NB4 (cell line): ENCODE measurements at regions not wholly inside any gene's neighbourhood (a gene's known extent, or its start where the extent isn't known, plus 50 kb on each side); places are given as distances from the start of the nearest gene placed in this dataset.

ENCODE experiments used
- DNase-seq: peaks from one replicate; pipeline ENCODE4 v3.0.0; 2010; ENCODE audit warnings: low read depth
- H3K4me3 ChIP-seq: one replicate; pipeline ENCODE4 v1.5.1; 2011; ENCODE audit warnings: mild to moderate bottlenecking, low read depth, low read length, moderate library complexity
- MYC ChIP-seq: IDR thresholded peaks from 2 replicates; pipeline ENCODE4 v1.6.1; 2011; ENCODE audit warnings: low read depth, low read length
- POLR2A ChIP-seq: IDR thresholded peaks from 2 replicates; pipeline ENCODE4 v1.6.1; 2011; ENCODE audit warnings: mild to moderate bottlenecking; ENCODE audit not compliant: insufficient read length; ENCODE audit errors: extremely low read depth
- TF ChIP-seq, protein P1 (sequence below): IDR thresholded peaks from 2 replicates; pipeline ENCODE4 v1.6.1; 2011; ENCODE audit warnings: low read depth, low read length
- TF ChIP-seq, protein P2 (sequence below): IDR thresholded peaks from one replicate; pipeline ENCODE4 v1.5.1; 2012; ENCODE audit warnings: low read depth, low read length

DNA sequence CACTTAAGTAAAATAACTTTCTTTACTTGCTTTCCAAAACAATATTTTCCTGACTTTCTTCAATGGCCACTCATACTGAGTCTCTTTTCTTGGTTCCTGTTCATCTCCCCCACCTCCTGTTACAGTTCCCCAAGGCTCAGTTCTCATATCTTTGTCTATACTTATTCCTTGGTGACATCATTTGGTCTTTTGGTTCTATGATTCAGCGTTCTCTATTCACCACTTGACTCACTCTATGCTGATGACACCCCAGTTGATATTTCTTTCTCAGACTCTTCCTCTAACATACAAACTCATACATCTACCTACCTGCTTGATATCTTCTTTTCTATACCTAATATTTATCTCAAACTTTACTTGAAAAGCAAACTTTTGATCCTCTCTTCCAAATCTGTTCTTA lies 85.0 kb upstream of the P3H2 start:
- DNase-seq = peak; percentile 11
- no peak for TF ChIP-seq POLR2A
- TF ChIP-seq, protein P1, sequence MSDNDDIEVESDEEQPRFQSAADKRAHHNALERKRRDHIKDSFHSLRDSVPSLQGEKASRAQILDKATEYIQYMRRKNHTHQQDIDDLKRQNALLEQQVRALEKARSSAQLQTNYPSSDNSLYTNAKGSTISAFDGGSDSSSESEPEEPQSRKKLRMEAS = no peak
- no peak for TF ChIP-seq MYC
- TF ChIP-seq, protein P2, sequence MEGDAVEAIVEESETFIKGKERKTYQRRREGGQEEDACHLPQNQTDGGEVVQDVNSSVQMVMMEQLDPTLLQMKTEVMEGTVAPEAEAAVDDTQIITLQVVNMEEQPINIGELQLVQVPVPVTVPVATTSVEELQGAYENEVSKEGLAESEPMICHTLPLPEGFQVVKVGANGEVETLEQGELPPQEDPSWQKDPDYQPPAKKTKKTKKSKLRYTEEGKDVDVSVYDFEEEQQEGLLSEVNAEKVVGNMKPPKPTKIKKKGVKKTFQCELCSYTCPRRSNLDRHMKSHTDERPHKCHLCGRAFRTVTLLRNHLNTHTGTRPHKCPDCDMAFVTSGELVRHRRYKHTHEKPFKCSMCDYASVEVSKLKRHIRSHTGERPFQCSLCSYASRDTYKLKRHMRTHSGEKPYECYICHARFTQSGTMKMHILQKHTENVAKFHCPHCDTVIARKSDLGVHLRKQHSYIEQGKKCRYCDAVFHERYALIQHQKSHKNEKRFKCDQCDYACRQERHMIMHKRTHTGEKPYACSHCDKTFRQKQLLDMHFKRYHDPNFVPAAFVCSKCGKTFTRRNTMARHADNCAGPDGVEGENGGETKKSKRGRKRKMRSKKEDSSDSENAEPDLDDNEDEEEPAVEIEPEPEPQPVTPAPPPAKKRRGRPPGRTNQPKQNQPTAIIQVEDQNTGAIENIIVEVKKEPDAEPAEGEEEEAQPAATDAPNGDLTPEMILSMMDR = no peak

DNA sequence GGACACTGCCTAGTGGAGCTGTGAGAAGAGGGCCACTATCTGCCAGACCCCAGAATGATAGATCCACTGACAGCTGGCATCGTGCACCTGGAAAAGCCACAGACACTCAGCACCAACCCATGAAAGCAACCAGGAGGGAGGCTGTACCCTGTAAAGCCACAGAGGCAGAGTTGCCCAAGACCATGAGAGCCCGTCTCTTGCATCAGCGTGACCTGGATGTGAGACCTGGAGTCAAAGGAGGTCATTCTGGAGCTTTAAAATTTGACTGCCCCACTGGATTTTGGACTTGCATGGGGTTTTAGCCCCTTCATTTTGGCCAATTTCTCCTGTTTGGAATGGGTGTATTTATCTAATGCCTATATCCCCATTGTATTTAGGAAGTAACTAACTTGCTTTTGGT lies 83.5 kb upstream of the P3H2 start:
- DNase-seq = no peak
- no peak overlapping the region for H3K4me3 ChIP-seq
- TF ChIP-seq MYC = no peak
- TF ChIP-seq, protein P2 = no peak
- no peak for TF ChIP-seq POLR2A
- TF ChIP-seq, protein P1 = no peak

More for the DNA sequence above, 85.0 kb upstream of the P3H2 start:
- H3K4me3 ChIP-seq = no peak overlapping the region

DNA sequence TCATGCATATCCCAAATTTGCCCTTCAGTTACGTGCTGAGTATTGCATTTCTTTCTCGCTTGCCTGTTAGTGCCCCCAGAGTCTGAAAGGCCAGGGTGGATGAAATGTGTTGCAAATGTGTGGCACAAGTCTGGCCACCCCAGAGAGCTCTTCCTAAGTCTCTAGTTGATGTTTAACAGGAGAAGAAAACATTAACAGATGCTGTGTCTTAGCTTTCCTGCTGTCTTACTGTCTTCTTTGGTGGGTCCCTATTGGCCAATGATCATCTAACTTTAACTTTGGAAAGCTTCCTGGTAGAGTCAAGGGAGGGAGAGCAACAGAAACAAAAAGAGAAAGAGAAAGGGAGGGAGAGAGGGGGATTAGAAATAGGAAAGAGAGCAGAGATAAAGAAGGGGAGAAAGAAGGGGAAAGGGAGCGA lies 76.7 kb upstream of the P3H2 start:
- no peak for DNase-seq
- TF ChIP-seq, protein P1 = no peak
- TF ChIP-seq MYC (no peak), POLR2A (no peak)
- TF ChIP-seq, protein P2 = no peak

DNA sequence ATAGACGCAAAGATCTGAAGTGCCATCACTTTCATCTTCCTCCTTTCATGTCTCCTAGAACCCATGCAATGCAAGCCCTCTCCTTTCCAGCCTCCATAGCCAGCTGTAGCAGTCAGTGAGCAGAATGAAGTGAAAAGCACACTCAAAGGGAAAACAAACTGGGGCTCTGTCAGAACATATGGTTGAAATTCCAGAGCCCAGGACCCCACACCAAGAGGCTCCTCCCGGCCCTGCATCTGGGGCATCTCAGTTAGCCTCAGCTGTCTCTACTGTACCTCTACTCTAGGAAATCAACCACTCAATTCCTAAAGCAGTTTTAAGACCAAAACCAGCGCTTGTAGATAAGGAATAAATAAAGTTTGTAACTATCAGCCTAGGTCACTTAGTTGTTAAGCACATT lies 73.8 kb upstream of the P3H2 start:
- no peak for DNase-seq
- H3K4me3 ChIP-seq = no peak overlapping the region
- TF ChIP-seq, protein P1 = no peak
- TF ChIP-seq MYC = no peak
- TF ChIP-seq, protein P2 = no peak
- no peak for TF ChIP-seq POLR2A

More for the DNA sequence above, 76.7 kb upstream of the P3H2 start:
- no peak overlapping the region for H3K4me3 ChIP-seq

DNA sequence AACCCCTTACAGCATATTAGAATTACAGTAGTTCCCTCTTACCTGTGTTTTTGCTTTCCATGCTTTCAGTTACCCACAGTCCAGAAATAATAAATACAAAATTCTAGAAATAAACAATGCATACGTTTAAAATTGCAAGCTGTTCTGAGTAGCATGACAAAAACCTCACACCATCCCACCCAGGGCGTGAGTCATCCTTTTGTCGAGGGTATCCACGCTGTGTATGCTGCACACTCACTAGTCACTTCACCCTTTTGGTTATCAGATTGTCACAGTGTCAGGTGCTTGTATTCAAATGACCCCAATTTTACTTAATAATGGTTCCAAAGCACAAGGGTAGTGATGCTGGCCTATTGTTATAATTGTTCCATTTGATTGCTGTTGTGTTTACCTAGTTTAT lies 72.5 kb upstream of the P3H2 start:
- no peak for DNase-seq
- H3K4me3 ChIP-seq = no peak overlapping the region
- TF ChIP-seq, protein P1 = no peak
- TF ChIP-seq POLR2A = no peak
- TF ChIP-seq, protein P2 = no peak

DNA sequence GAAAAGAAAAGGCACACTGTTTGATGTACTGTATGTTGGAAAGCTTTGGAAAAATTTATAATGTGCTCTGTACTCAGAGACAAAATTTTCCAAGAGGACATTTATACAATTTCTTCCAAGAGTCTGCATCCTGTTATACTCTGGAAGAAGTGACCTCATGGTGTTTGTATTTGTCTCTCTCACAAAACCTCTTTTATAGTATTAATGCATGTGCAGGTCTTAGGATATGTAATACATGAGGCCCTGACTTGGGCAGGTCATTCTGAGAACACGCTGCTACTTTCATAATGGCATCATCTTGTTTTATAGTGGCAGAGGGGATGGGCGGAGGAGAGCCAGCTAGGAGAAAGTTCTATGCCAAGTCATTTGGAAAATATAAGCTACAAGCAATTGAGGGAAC lies 72.0 kb upstream of the P3H2 start:
- TF ChIP-seq, protein P1 = no peak
- no peak for TF ChIP-seq MYC
- TF ChIP-seq POLR2A = no peak
- TF ChIP-seq, protein P2 = no peak
- no peak overlapping the region for H3K4me3 ChIP-seq
- DNase-seq = no peak
